ENCODE measurements at regions not wholly inside any gene's neighbourhood (a gene's known extent, or its start where the extent isn't known, plus 50 kb on each side); places are given as distances from the start of the nearest gene placed in this dataset.

GRCh38 chr1:219732814-219733491, 120.0 kb upstream of the ZC3H11B start:
- CTCF ChIA-PET (ENCODE audit: low intra/inter-chr PET ratio, low total read pairs), result no interaction called here
- H3K4me3 ChIP-seq (replicated peaks in 1 of 3; ENCODE audit: insufficient read depth in 1 of 3, low read depth in 2 of 3, low read length in 3 of 3), result no peak overlapping the region
- H3K79me2 ChIP-seq (ENCODE audit: insufficient read depth, low read length), result no peaks in the 10 kb centered on the region
- no peak overlapping the region for H2AFZ ChIP-seq (ENCODE audit: low read length)
- H3K27me3 ChIP-seq (ENCODE audit: control insufficient read depth in 1 of 2, insufficient read depth in 2 of 2, low read length in 2 of 2), result no peaks in the 10 kb centered on the region
- ATAC-seq, result no peak
- H3K9ac ChIP-seq (ENCODE audit: insufficient read depth, low read depth, low read length), result no peak overlapping the region
- no TSS peak for BruUV-seq (replicated peaks)
- no peaks in the 10 kb centered on the region for H3K9me3 ChIP-seq (ENCODE audit: low read length)
- no peaks in the 10 kb centered on the region for H4K20me1 ChIP-seq (ENCODE audit: insufficient read depth, low read length)
- H3K4me1 ChIP-seq (ENCODE audit: insufficient read depth, low read length), result no peaks in the 10 kb centered on the region
- 0% methylated on average over 2 of the region's 2 CpGs for WGBS (ENCODE audit: low lambda C conversion rate)
- DNase-seq (ENCODE audit: low spot score), result no peak
- no peak for TF ChIP-seq HNF1B (CRISPR knock-in tag; IDR thresholded peaks at IDR 0.05)
- no peak for TF ChIP-seq KAT7 (CRISPR knock-in tag; IDR thresholded peaks at IDR 0.05; ENCODE audit: borderline replicate concordance)
- no peaks in the 10 kb centered on the region for H3K36me3 ChIP-seq (replicated peaks in 1 of 2; ENCODE audit: control insufficient read depth in 1 of 2, insufficient read depth in 2 of 2, low read length in 2 of 2)
- H3K27ac ChIP-seq (ENCODE audit: extremely low read length, insufficient read depth, low read length), result no peak overlapping the region
- intact Hi-C loops (cut with micrococcal nuclease; ENCODE audit: unreplicated experiment), result no loop called here
- no peak overlapping the region for H3K4me2 ChIP-seq (ENCODE audit: low read depth, low read length)
- FAIRE-seq, result no peak
- in situ Hi-C loops (cut with HindIII; ENCODE audit: extremely low pct_ligation_motif_present, low pct_unique_long_range_greater_than_20kb), result no loop called here
- POLR2A ChIA-PET, result no interaction called here

DNA sequence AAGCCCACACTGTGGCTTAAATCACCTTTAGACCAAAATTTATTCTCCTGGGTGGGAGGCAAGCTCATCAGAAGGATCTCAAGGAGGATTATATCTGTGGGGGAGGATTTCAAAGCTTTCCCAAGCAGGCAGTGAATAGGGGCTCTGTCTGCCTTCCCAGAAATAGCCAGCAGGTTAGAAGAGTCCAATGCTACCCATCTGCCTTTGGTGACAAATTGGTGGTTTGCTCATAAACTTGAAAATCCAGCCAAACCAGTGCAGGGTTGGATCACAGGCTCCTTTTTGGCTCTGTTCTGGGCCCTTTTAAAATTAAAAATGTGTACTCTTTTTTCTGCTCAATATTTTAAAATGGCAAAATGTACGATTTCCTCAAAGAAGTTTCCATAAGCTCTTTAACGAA, 118.9 kb upstream of the ZC3H11B start:
- no peaks in the 10 kb centered on the region for H3K4me1 ChIP-seq (ENCODE audit: insufficient read depth, low read length)
- POLR2A ChIA-PET, result no interaction called here
- 2% methylated on average over 2 of the region's 2 CpGs for WGBS (ENCODE audit: low lambda C conversion rate)
- no peaks in the 10 kb centered on the region for H3K79me2 ChIP-seq (ENCODE audit: insufficient read depth, low read length)
- intact Hi-C loops (cut with micrococcal nuclease; ENCODE audit: unreplicated experiment), result no loop called here
- CTCF ChIA-PET (ENCODE audit: low intra/inter-chr PET ratio, low total read pairs), result no interaction called here
- no peak for FAIRE-seq
- H3K27ac ChIP-seq (ENCODE audit: extremely low read length, insufficient read depth, low read length), result no peak overlapping the region
- no peaks in the 10 kb centered on the region for H3K36me3 ChIP-seq (replicated peaks in 1 of 2; ENCODE audit: control insufficient read depth in 1 of 2, insufficient read depth in 2 of 2, low read length in 2 of 2)
- no peak for ATAC-seq
- no peak overlapping the region for H3K4me2 ChIP-seq (ENCODE audit: low read depth, low read length)
- in situ Hi-C loops (cut with HindIII; ENCODE audit: extremely low pct_ligation_motif_present, low pct_unique_long_range_greater_than_20kb), result no loop called here
- TF ChIP-seq ZUFSP (CRISPR knock-in tag; IDR thresholded peaks at IDR 0.05; ENCODE audit: borderline replicate concordance), result no peak
- H3K4me3 ChIP-seq (replicated peaks in 1 of 3; ENCODE audit: insufficient read depth in 1 of 3, low read depth in 2 of 3, low read length in 3 of 3), result no peak overlapping the region
- no peaks in the 10 kb centered on the region for H4K20me1 ChIP-seq (ENCODE audit: insufficient read depth, low read length)
- H3K9me3 ChIP-seq (ENCODE audit: low read length), result peaks cover 2% of the 10 kb centered on the region
- BruUV-seq (replicated peaks), result no TSS peak
- DNase-seq (ENCODE audit: low spot score), result no peak
- no peaks in the 10 kb centered on the region for H3K27me3 ChIP-seq (ENCODE audit: control insufficient read depth in 1 of 2, insufficient read depth in 2 of 2, low read length in 2 of 2)
- H2AFZ ChIP-seq (ENCODE audit: low read length), result no peak overlapping the region
- H3K9ac ChIP-seq (ENCODE audit: insufficient read depth, low read depth, low read length), result no peak overlapping the region

All from HepG2 (cell line).